ENCODE measurements at regions not wholly inside any gene's neighbourhood (a gene's known extent, or its start where the extent isn't known, plus 50 kb on each side); places are given as distances from the start of the nearest gene placed in this dataset.

DNA sequence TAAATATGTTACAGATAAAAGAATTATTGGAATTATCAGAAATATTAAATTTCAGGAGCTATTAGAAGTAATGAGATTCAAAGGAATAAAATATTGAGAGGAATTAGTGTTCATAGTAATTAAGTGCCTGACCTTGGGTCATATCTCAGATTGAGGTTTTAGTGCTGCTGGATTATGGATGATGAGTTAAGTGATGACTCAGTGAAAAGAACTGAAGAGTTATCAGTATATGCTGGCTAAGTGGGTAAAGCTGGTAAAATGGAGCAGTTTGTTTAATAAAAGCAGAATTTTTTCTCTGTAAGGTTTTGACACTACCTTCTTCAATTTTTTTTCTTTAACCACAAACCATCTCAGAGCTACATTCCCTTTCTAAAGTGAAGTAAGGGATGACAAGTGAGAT is 206.7 kb downstream of the MANEA start:
- no peak for DNase-seq

DNA sequence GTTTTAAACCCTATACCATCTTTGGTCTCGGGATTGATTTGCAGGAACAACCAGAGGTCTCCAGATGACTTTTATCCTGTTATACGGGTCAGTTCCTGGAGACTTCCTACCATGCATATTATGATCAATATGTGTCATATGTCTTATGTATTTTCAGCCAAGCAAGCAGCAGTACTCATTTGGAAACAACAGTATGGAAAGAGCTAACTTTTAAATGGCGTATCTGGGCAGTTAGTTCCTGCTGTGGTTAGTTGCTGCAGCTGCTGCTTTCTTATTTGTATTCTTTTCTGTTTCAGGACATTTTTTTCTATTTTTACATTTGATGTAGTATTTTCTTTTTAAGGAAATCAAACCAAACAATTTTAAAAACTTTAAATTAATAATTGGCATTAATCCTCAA is 207.5 kb downstream of the MANEA start:
- DNase-seq: no peak

DNA sequence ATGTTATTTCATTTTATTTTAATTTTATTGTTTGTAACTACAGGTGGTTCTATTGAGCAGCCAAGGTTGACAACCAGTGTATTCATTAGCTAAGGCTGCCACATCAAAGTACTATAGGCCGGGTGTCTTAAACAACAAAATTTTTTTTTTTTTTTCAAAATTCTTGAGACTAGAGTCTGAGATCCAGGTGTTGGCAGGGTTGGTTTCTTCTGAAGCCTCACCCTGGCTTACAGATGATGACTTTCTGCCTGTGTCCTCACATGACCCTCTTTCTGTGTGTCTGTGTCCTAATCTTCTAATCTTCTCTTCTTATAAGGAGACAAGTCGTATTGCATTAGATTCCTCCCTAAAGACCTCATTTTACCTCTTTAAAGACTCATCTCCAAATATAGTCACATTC is 208.4 kb downstream of the MANEA start:
- DNase-seq: no peak

GRCh38 chr6:95786802-95787201 is 209.5 kb downstream of the MANEA start:
- no peak for DNase-seq

DNA sequence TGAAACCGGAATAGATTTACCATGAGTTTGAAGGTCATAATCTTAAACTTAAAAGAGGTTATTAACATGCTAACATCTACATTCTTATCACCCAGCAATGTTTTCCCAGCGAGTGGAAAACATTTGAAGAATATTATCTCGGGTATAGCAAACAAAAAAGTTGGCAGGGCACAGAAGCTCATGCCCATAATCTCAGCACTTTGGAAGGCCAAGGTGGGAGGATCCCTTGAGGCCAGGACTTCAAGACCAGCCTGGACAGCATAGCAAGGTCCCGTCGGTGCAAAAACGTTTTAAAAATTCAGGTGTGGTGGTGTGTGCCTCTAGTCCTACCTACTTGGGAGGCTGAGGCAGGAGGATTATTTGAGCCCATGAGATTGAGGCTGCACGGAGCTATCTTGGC is 213.5 kb downstream of the MANEA start:
- DNase-seq: no peak

DNA sequence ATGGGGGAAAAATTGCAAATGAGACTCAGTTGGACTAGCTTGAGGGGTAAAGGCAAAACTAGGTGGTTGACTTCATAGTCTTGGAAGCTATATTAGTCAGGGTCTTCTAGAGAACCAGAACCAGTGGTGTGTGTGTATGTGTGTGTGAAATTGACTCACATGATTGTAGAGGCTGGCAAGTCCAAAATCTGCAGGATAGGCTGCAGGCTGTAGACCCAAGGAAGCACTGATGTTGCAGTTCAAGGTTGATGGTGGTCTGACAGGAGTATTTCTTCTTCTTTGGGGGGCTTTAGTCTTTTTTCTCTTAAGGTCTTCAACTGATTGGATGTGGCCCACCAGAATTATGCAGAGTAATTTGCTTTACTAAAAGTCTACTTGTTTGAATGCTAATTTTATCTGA is 217.4 kb downstream of the MANEA start:
- no peak for DNase-seq

DNA sequence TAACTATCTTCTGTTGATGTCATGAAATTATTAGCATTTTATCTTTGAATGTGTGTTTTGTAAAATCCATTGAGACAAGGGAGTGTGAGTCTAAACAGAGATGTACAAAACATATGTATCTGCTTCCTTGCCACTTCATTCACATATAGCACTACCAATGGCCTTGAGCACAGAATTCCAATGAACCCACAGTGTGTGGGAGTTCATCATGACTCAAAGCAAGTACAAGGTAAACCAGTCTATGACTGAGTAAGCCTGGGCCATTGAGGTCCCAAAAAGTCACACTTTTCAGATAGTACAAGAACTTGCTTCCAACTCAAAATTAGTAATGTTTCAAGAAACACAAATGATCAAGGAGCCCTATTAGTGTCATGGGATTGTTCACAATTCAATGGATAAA is 218.6 kb downstream of the MANEA start:
- no peak for DNase-seq

DNA sequence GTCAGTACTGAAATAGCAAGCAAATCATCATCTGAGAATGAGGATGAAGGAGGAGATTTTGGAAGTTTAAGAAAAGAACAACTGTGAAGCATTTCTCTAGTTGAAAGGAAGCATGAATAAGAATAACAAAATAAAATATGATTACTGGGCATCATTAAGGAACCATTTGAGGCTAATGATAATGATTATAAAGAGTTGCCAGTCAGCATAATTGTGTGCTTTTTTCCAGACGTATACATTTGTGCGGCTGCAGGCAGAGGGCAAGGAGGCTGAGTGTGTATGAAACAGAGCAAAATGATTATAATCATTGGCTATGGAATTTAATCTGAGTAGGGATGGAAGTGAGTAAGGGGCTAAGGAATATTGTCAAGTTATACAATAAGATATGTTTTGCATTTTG is 218.7 kb upstream of the FUT9 start:
- DNase-seq: no peak

- DNase-seq: no peak
These were observed 212.8 kb upstream of the FUT9 start for GRCh38 chr6:95802978-95803377.

DNA sequence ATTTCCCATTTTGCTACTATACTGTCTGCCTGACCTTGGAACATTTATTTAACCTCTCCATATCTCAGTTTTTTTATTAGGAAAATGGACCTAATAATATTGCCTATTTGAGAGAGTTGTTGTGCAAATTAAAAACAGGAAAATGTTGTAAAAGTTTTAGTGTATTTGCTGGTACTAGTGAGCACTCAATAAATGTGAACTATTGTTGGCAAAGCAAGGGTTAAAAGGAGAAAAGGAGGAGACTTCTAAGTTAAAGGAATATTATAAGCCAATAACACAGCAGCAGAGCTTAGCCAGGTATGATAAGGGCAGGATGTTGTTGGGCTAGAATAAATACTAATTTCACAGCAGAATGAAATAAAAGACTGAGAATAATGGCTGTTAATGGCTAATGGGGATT is 211.9 kb upstream of the FUT9 start:
- no peak for DNase-seq

GRCh38 chr6:95804847-95805541 is 210.8 kb upstream of the FUT9 start:
- no peak for DNase-seq

DNA sequence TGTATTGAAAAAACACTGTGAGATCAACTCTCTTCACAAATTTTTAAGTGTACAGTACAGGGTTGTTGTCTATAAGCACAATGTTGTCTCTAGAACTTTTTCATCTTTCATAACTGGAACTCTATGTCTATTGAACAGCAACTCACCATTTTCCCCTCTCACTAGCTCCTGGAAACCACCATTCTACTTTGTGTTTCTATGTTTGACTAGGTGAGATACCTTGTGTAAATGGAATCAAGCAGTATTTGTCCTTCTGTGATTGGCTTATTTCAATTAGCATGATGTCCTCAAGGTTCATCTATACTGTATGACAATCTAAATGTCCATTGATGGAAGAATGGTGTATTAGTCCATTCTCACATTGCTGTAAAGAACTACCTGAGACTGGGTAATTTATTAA is 210.1 kb upstream of the FUT9 start:
- no peak for DNase-seq

DNA sequence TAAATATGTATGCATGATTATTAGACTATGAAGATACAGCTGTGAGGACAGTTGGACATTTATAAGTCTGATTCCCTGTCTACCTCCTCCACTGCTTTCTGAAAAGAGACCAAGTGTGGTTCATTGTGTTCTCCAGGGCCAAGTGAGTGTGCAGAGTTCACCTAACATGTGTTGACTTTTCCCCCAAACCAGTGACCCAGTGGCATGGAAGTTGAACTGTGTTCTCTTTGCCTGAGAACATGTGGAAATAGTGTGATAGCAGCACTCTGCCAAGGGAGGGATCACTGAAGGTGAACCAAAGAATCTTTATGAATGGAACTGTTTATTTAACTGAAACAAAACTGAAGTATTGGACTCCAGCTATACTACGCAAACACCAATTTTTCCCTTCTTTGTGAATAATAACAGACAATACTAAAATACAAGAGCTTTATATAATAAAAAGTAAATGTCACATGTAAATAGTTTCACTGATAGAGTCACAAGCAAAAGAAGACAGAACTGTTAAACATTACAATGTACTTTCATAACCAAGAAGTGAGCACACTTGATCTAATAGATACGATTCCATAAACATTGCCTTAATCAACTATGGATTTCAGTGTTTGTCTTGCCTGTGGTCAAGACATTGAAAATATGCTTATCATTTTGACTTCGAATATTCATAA is 200.3 kb upstream of the FUT9 start:
- DNase-seq: no peak

DNA sequence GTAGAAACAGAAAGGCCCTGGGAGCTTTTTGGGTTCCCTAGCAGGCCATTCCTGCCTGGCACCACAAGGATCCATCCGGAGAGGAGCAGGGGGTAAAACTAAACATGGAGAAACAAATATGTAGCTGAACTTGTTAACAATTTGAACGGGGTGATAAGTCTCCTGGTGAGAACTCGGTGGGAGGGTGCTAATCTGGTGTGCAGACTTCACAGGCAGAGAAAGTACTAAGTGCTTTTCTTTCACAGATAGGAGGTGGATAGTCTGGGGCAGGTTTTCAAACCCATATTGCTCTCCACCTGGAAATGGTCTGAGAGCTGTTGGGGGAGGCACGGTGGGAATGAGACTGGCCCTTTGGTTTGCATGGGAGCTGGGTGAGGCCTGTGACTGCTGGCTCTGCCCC is 196.3 kb upstream of the FUT9 start:
- DNase-seq: no peak

DNA sequence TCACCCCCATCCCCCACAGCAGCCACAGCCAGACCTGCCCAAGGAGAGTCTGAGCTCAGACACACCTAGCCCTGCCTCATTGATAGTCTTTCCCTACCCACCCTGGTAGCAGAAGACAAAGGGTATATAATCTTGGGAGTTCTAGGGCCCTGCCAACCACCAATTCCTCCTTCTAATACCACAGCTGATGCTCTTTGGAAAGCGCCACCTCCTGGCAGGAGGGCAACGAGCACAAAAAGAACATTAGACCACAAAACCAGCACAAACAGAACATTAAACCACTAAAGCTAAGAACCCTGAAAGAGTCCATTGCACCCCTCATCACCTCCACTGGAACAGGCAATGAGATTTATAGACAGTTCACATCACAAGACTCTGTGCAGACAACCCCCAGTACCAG is 195.8 kb upstream of the FUT9 start:
- DNase-seq: no peak

- no peak for DNase-seq
These were observed 184.8 kb upstream of the FUT9 start for GRCh38 chr6:95830859-95831557.

DNA sequence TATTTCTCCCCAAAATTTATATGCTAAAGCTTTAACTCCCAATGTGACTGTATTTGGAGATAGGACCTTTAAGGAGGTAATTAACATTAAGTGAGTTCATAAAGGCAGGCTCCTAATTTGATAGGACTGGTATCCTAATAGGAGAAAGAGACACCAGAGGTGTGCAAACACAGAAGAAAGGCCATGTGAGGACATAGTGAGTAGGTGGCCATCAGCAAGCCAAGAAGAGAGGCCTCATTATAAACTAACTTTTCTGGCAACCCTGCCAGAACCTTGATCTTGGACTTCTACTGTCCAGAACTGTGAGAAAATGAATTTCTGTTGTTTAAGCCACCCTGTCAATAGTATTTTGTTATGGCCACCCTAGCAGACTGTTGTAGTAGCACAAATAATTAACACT is 177.9 kb upstream of the FUT9 start:
- no peak for DNase-seq

DNA sequence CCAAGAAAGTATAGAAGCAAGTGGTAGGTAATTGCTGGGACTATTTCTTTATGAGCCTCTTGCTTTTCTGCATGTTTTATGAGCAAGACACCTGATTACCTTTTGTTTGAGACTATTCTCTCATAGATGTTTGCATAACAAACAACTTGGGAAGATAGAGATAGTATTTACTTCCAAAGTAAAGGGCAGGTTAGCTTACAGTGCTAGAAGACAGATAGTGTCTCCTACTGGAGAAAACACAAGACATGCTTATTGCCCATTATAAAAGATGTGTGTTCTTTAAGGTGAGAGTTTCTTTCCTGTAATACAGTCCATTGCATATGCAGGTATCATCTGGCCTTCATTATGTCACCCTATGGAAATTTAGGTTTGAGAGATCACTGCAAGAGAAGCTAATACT is 174.2 kb upstream of the FUT9 start:
- DNase-seq: no peak

DNA sequence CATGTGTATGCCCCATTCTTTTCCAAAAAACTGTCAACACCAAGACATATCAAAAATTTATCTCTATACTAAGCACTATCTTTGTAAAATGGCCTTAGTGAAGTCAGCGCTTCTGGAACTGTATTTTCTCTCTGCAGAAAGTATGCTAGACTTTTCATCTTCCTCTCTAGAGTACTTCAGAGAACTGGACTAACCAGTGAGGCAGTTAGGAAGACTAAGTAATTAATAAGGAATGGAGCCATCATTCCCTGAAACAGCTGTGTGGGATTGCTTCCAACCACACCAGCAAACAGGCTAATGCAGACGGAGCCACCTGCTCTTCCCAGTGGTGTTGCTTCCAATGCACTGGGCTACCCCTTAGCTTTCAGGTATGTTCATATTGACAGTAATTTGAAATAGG is 169.1 kb upstream of the FUT9 start:
- DNase-seq: no peak

GRCh38 chr6:95847061-95847460 is 168.7 kb upstream of the FUT9 start:
- DNase-seq: no peak

DNA sequence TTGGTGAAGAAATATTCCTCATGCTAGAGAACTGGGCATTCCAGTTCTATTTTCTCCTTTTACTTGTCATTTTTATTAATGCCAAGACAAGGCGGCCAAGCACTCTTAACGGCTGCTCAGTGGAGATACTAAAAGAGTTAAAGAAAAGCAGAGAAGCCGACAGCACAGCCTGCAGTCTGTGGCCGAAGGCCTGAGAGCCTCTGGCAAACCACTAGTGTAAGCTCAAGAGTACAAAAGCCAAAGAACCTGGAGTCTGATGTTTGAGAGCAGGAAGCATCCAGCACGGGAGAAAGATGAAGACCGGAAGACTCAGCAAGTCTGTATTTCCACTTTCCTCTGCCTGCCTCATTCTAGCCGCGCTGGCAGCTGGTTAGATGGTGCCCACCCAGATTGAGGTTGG is 167.1 kb upstream of the FUT9 start:
- DNase-seq: no peak

DNA sequence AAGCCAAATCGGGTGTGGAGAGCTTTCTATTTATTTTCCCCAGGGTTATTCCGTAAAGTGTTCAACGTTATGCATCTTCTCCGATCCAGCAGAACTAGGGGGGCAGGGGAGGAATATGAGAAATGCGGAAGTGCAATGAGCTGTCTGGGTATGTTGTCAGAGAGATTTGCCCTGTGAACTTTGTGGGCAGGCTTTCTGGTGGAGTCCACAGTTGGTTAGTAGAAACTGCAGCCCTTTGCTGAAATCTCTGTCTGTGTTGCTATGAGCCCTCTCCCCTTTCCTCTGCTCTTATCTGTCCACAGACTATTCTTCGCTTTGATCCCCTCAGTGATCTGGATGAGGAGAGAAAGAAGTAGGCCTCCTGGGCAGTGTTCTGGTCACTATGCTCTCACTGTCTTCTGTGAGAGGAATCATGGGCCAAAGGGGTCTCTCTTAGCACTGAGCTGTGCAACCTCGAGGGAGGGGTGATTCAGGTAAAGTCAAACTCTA is 158.9 kb upstream of the FUT9 start:
- DNase-seq: no peak

DNA sequence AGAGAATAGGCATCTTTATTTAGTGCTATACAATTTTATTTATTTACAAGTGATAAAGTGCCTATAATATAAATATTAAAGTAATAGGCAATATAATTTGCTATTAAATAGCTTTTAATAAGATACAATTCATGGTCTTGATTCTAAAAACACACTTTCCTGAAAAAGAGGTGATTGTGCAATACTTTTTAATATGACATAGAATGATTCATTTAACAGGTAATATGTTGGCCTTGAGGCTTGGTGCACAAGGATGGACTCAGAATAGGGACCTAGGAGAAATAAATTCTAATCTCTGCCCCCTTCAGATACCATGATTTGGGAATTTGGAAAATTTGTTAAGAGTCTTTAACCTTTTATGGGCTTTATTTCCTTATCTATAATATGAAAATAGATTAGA is 149.9 kb upstream of the FUT9 start:
- DNase-seq: no peak

- DNase-seq: peak; percentile 5
These were observed 149.0 kb upstream of the FUT9 start for GRCh38 chr6:95866732-95867131.

Measured in NCI-H1092 (cell line).